ENCODE measurements at regions not wholly inside any gene's neighbourhood (a gene's known extent, or its start where the extent isn't known, plus 50 kb on each side); places are given as distances from the start of the nearest gene placed in this dataset.

DNA sequence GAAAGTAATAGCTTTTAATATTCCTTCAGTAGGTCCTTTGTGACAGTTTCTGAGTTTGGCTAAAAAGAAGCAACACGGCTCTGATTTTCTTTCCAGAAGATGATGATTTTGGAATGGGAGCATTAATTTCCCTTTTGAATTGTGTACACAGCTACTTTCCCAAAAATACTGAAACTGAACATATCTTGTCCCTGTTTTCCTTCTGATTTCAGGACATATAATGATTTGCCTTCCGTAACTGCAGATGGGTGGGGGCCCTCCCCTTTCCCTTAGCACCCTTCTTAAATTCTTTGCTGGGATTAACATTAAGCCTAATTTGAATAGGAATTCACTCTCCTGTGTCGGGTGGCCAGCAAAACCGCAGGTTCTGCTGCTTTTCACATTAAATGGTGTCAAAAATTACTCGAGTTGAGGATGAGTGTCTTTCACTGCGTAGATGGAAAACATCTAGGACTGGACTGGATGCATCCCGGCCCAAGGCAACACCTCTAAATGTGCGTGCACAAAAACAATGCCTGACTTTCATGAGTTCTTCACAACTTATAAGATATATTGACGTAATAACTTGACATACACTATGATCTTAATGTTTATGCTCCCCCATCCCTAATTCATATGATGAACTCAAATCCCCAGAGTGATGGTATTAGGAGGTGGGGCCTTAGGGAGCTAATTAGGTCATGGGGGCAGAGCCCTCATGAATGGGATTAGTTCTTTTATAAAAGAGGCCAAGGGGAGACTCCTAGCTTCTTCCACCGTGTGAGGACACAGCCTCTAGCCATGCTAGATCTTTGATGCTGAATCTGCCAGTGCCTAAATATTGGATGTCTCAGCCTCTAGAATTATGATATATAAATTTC is 158.1 kb downstream of the AEBP2 start:
- WGBS (ENCODE audit: insufficient coverage): 90% methylated on average over 6 of the region's 10 CpGs
- DNase-seq (no peak), ATAC-seq (ENCODE audit: low read depth) (no peak)
- Histone ChIP-seq H3K4me3 (ENCODE audit: control extremely low read depth in 1 of 5, extremely low read depth in 1 of 5, insufficient read depth in 1 of 5, low read depth in 2 of 5, low read length in 4 of 5) (no peak overlapping the region), H3K9me3 (ENCODE audit: control extremely low read depth in 1 of 3, control insufficient read depth in 2 of 3, insufficient read depth in 1 of 3, low read length in 2 of 3) (no peaks in the 10 kb centered on the region), H3K27me3 (replicated peaks in 1 of 4; ENCODE audit: control extremely low read depth in 1 of 4, control insufficient read depth in 3 of 4, insufficient read depth in 4 of 4, low read length in 3 of 4) (no peaks in the 10 kb centered on the region), H2AFZ (ENCODE audit: insufficient read depth, low read depth, low read length, poor library complexity, severe bottlenecking) (no peak overlapping the region), H3K79me2 (ENCODE audit: control insufficient read depth, insufficient read depth, low read length) (no peaks in the 10 kb centered on the region), H3K9ac (ENCODE audit: low read length) (no peak overlapping the region), H4K20me1 (ENCODE audit: control insufficient read depth, insufficient read depth, low read length, poor library complexity, severe bottlenecking) (no peaks in the 10 kb centered on the region), H3K27ac (ENCODE audit: low read length in 2 of 2) (no peak overlapping the region), H3K4me1 (ENCODE audit: control insufficient read depth in 2 of 2, insufficient read depth in 2 of 2, low read length in 2 of 2) (no peaks in the 10 kb centered on the region), H3K36me3 (replicated peaks in 1 of 2; ENCODE audit: control extremely low read depth in 1 of 2, control insufficient read depth in 1 of 2, extremely low read depth in 1 of 2, insufficient read depth in 2 of 2, low read length in 1 of 2) (no peaks in the 10 kb centered on the region), H3K4me2 (replicated peaks; ENCODE audit: low read depth, low read length, poor library complexity, severe bottlenecking) (no peak overlapping the region)
- intact Hi-C loops (cut with micrococcal nuclease): no loop called here
- Mint-ChIP-seq H3K9me3 (ENCODE audit: insufficient read depth) (no peaks in the 10 kb centered on the region), H3K27ac (no peak overlapping the region), H3K4me3 (no peak overlapping the region), H3K27me3 (no peaks in the 10 kb centered on the region), H3K4me1 (no peaks in the 10 kb centered on the region)
- ChIA-PET CTCF (no interaction called here), POLR2A (no interaction called here)
- TF ChIP-seq, protein P1, sequence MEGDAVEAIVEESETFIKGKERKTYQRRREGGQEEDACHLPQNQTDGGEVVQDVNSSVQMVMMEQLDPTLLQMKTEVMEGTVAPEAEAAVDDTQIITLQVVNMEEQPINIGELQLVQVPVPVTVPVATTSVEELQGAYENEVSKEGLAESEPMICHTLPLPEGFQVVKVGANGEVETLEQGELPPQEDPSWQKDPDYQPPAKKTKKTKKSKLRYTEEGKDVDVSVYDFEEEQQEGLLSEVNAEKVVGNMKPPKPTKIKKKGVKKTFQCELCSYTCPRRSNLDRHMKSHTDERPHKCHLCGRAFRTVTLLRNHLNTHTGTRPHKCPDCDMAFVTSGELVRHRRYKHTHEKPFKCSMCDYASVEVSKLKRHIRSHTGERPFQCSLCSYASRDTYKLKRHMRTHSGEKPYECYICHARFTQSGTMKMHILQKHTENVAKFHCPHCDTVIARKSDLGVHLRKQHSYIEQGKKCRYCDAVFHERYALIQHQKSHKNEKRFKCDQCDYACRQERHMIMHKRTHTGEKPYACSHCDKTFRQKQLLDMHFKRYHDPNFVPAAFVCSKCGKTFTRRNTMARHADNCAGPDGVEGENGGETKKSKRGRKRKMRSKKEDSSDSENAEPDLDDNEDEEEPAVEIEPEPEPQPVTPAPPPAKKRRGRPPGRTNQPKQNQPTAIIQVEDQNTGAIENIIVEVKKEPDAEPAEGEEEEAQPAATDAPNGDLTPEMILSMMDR (IDR thresholded peaks at IDR 0.05): no peak
- no peak for TF ChIP-seq EZH2 (IDR thresholded peaks at IDR 0.05; ENCODE audit: borderline replicate concordance, insufficient read depth, low read depth, low read length, poor library complexity, severe bottlenecking)

- Mint-ChIP-seq H3K27ac (no peak overlapping the region), H3K27me3 (no peaks in the 10 kb centered on the region), H3K9me3 (ENCODE audit: insufficient read depth) (peaks cover 5% of the 10 kb centered on the region), H3K4me3 (no peak overlapping the region), H3K4me1 (no peaks in the 10 kb centered on the region)
- Histone ChIP-seq H3K4me3 (ENCODE audit: control extremely low read depth in 1 of 5, extremely low read depth in 1 of 5, insufficient read depth in 1 of 5, low read depth in 2 of 5, low read length in 4 of 5) (no peak overlapping the region), H3K4me1 (ENCODE audit: control insufficient read depth in 2 of 2, insufficient read depth in 2 of 2, low read length in 2 of 2) (no peaks in the 10 kb centered on the region), H3K27me3 (replicated peaks in 1 of 4; ENCODE audit: control extremely low read depth in 1 of 4, control insufficient read depth in 3 of 4, insufficient read depth in 4 of 4, low read length in 3 of 4) (no peaks in the 10 kb centered on the region), H3K79me2 (ENCODE audit: control insufficient read depth, insufficient read depth, low read length) (no peaks in the 10 kb centered on the region), H4K20me1 (ENCODE audit: control insufficient read depth, insufficient read depth, low read length, poor library complexity, severe bottlenecking) (no peaks in the 10 kb centered on the region), H3K4me2 (replicated peaks; ENCODE audit: low read depth, low read length, poor library complexity, severe bottlenecking) (no peak overlapping the region), H3K27ac (ENCODE audit: low read length in 2 of 2) (no peak overlapping the region), H2AFZ (ENCODE audit: insufficient read depth, low read depth, low read length, poor library complexity, severe bottlenecking) (no peak overlapping the region), H3K36me3 (replicated peaks in 1 of 2; ENCODE audit: control extremely low read depth in 1 of 2, control insufficient read depth in 1 of 2, extremely low read depth in 1 of 2, insufficient read depth in 2 of 2, low read length in 1 of 2) (no peaks in the 10 kb centered on the region), H3K9me3 (ENCODE audit: control extremely low read depth in 1 of 3, control insufficient read depth in 2 of 3, insufficient read depth in 1 of 3, low read length in 2 of 3) (peaks cover 0 to 6% (median 1%) of the 10 kb centered on the region in 3 donors), H3K9ac (ENCODE audit: low read length) (no peak overlapping the region)
- intact Hi-C loops (cut with micrococcal nuclease): no loop called here
- TF ChIP-seq, protein P1 (IDR thresholded peaks at IDR 0.05): no peak
- no peak for TF ChIP-seq EZH2 (IDR thresholded peaks at IDR 0.05; ENCODE audit: borderline replicate concordance, insufficient read depth, low read depth, low read length, poor library complexity, severe bottlenecking)
- 96% methylated on average over 6 of the region's 7 CpGs for WGBS (ENCODE audit: insufficient coverage)
- ChIA-PET CTCF (no interaction called here), POLR2A (no interaction called here)
- ATAC-seq (ENCODE audit: low read depth) (no peak), DNase-seq (no peak)
These were observed 166.4 kb downstream of the AEBP2 start for GRCh38 chr12:19605720-19606119.

Measured in B cell (primary cell).